ENCODE measurements at regions not wholly inside any gene's neighbourhood (a gene's known extent, or its start where the extent isn't known, plus 50 kb on each side); places are given as distances from the start of the nearest gene placed in this dataset.

DNA sequence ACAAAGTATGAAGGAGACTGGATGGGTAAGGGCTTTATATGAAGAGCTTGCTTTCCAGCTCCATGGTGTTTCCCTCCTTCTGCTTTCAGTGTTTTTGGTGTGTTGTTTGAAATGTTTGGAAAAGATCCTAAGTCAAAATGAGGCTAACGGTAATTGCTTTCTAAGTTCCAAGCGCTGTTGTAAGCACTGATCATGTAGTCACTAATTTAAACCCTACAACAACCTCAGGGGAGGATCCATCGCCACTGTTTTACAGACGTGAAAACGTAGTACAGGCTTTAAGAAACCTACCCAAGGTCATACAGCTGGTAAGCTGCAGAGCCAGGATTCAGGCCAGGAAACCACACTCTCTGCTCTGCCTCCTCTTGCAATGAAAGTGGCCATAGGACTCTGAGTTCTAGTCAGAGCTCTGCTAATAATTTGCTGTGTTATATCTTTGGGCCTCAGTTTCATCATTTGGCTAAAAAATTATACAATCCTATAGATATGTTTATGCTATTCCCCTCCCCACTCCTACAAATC is 102.9 kb upstream of the PGRMC2 start:
- no peak for ATAC-seq
- no peaks in the 10 kb centered on the region for H4K20me1 ChIP-seq (ENCODE audit: insufficient read depth, low read length)
- H3K79me2 ChIP-seq (ENCODE audit: insufficient read depth, low read length) = no peaks in the 10 kb centered on the region
- no peak overlapping the region for H3K27ac ChIP-seq (ENCODE audit: extremely low read length, insufficient read depth, low read length)
- 9% methylated on average over 5 of the region's 5 CpGs for WGBS (ENCODE audit: low lambda C conversion rate)
- no peak for FAIRE-seq
- no peak overlapping the region for H3K4me2 ChIP-seq (ENCODE audit: low read depth, low read length)
- H3K9me3 ChIP-seq (ENCODE audit: low read length) = no peaks in the 10 kb centered on the region
- ChIA-PET POLR2A (no interaction called here), CTCF (ENCODE audit: low intra/inter-chr PET ratio, low total read pairs) (no interaction called here)
- no TSS peak for BruUV-seq (replicated peaks)
- intact Hi-C loops (cut with micrococcal nuclease; ENCODE audit: unreplicated experiment) = no loop called here
- no peak for DNase-seq (ENCODE audit: low spot score)
- H3K4me1 ChIP-seq (ENCODE audit: insufficient read depth, low read length) = no peaks in the 10 kb centered on the region
- H3K9ac ChIP-seq (ENCODE audit: insufficient read depth, low read depth, low read length) = no peak overlapping the region
- H3K4me3 ChIP-seq (replicated peaks in 1 of 3; ENCODE audit: insufficient read depth in 1 of 3, low read depth in 2 of 3, low read length in 3 of 3) = no peak overlapping the region
- H3K27me3 ChIP-seq (ENCODE audit: control insufficient read depth in 1 of 2, insufficient read depth in 2 of 2, low read length in 2 of 2) = no peaks in the 10 kb centered on the region; a peak in 1 of 5 replicates
- H2AFZ ChIP-seq (ENCODE audit: low read length) = no peak overlapping the region
- in situ Hi-C loops (cut with HindIII; ENCODE audit: extremely low pct_ligation_motif_present, low pct_unique_long_range_greater_than_20kb) = no loop called here
- H3K36me3 ChIP-seq (replicated peaks in 1 of 2; ENCODE audit: control insufficient read depth in 1 of 2, insufficient read depth in 2 of 2, low read length in 2 of 2) = no peaks in the 10 kb centered on the region
- no peak for TF ChIP-seq AGO2 (optimal IDR thresholded peaks at IDR 0.05; ENCODE audit: low read depth, low read length)
- no peak for TF ChIP-seq ZNF709 (CRISPR knock-in tag; IDR thresholded peaks at IDR 0.05)
- no peak for TF ChIP-seq ZNF782 (CRISPR knock-in tag; IDR thresholded peaks at IDR 0.05; ENCODE audit: borderline replicate concordance)
- TF ChIP-seq SUZ12 (IDR thresholded peaks at IDR 0.05; ENCODE audit: low read depth, low read length) = no peak
- no peak for TF ChIP-seq LCORL (IDR thresholded peaks at IDR 0.05)
- no peak for TF ChIP-seq LCORL (CRISPR knock-in tag; IDR thresholded peaks at IDR 0.05)
- no peak for TF ChIP-seq FOSL1 (CRISPR knock-in tag; IDR thresholded peaks at IDR 0.05; ENCODE audit: borderline replicate concordance)
- no peak for TF ChIP-seq MTA1 (CRISPR knock-in tag; IDR thresholded peaks at IDR 0.05; ENCODE audit: borderline replicate concordance)
- TF ChIP-seq, protein P1, sequence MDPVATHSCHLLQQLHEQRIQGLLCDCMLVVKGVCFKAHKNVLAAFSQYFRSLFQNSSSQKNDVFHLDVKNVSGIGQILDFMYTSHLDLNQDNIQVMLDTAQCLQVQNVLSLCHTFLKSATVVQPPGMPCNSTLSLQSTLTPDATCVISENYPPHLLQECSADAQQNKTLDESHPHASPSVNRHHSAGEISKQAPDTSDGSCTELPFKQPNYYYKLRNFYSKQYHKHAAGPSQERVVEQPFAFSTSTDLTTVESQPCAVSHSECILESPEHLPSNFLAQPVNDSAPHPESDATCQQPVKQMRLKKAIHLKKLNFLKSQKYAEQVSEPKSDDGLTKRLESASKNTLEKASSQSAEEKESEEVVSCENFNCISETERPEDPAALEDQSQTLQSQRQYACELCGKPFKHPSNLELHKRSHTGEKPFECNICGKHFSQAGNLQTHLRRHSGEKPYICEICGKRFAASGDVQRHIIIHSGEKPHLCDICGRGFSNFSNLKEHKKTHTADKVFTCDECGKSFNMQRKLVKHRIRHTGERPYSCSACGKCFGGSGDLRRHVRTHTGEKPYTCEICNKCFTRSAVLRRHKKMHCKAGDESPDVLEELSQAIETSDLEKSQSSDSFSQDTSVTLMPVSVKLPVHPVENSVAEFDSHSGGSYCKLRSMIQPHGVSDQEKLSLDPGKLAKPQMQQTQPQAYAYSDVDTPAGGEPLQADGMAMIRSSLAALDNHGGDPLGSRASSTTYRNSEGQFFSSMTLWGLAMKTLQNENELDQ (CRISPR knock-in tag; IDR thresholded peaks at IDR 0.05; ENCODE audit: borderline replicate concordance) = no peak
- TF ChIP-seq SRSF9 (IDR thresholded peaks at IDR 0.05; ENCODE audit: borderline replicate concordance, insufficient read depth, low read depth, low read length, poor library complexity, severe bottlenecking) = no peak
- TF ChIP-seq, protein P2, sequence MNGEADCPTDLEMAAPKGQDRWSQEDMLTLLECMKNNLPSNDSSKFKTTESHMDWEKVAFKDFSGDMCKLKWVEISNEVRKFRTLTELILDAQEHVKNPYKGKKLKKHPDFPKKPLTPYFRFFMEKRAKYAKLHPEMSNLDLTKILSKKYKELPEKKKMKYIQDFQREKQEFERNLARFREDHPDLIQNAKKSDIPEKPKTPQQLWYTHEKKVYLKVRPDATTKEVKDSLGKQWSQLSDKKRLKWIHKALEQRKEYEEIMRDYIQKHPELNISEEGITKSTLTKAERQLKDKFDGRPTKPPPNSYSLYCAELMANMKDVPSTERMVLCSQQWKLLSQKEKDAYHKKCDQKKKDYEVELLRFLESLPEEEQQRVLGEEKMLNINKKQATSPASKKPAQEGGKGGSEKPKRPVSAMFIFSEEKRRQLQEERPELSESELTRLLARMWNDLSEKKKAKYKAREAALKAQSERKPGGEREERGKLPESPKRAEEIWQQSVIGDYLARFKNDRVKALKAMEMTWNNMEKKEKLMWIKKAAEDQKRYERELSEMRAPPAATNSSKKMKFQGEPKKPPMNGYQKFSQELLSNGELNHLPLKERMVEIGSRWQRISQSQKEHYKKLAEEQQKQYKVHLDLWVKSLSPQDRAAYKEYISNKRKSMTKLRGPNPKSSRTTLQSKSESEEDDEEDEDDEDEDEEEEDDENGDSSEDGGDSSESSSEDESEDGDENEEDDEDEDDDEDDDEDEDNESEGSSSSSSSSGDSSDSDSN (CRISPR knock-in tag; IDR thresholded peaks at IDR 0.05) = no peak
- no peak for TF ChIP-seq KDM2A (CRISPR knock-in tag; IDR thresholded peaks at IDR 0.05; ENCODE audit: borderline replicate concordance, low read depth)
- TF ChIP-seq, protein P3, sequence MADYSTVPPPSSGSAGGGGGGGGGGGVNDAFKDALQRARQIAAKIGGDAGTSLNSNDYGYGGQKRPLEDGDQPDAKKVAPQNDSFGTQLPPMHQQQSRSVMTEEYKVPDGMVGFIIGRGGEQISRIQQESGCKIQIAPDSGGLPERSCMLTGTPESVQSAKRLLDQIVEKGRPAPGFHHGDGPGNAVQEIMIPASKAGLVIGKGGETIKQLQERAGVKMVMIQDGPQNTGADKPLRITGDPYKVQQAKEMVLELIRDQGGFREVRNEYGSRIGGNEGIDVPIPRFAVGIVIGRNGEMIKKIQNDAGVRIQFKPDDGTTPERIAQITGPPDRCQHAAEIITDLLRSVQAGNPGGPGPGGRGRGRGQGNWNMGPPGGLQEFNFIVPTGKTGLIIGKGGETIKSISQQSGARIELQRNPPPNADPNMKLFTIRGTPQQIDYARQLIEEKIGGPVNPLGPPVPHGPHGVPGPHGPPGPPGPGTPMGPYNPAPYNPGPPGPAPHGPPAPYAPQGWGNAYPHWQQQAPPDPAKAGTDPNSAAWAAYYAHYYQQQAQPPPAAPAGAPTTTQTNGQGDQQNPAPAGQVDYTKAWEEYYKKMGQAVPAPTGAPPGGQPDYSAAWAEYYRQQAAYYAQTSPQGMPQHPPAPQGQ (CRISPR knock-in tag; IDR thresholded peaks at IDR 0.05; ENCODE audit: borderline replicate concordance) = no peak
- TF ChIP-seq SMARCE1 (IDR thresholded peaks at IDR 0.05; ENCODE audit: borderline replicate concordance) = no peak
- TF ChIP-seq ZBTB38 (CRISPR knock-in tag; IDR thresholded peaks at IDR 0.05) = no peak
- TF ChIP-seq, protein P4, sequence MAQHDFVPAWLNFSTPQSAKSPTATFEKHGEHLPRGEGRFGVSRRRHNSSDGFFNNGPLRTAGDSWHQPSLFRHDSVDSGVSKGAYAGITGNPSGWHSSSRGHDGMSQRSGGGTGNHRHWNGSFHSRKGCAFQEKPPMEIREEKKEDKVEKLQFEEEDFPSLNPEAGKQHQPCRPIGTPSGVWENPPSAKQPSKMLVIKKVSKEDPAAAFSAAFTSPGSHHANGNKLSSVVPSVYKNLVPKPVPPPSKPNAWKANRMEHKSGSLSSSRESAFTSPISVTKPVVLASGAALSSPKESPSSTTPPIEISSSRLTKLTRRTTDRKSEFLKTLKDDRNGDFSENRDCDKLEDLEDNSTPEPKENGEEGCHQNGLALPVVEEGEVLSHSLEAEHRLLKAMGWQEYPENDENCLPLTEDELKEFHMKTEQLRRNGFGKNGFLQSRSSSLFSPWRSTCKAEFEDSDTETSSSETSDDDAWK (CRISPR knock-in tag; IDR thresholded peaks at IDR 0.05) = no peak
- TF ChIP-seq TARDBP (CRISPR knock-in tag; IDR thresholded peaks at IDR 0.05) = no peak

Data from HepG2 (cell line).